ENCODE measurements at regions not wholly inside any gene's neighbourhood (a gene's known extent, or its start where the extent isn't known, plus 50 kb on each side); places are given as distances from the start of the nearest gene placed in this dataset.
"Not testable (repeated sequence)": the region's sequence is repeated elsewhere in the genome, so short reads cannot be mapped to it uniquely, and the experiment has no call there.

- TF ChIP-seq CTCF (IDR thresholded peaks at IDR 0.05): no peak
- Histone ChIP-seq H3K27ac (no peak overlapping the region), H3K36me3 (no peaks in the 10 kb centered on the region), H3K9me3 (no peaks in the 10 kb centered on the region), H3K27me3 (replicated peaks; ENCODE audit: insufficient read depth) (no peaks in the 10 kb centered on the region), H3K4me1 (ENCODE audit: control insufficient read depth in 1 of 2, low read depth in 2 of 2) (no peaks in the 10 kb centered on the region), H3K4me3 (no peak overlapping the region)
- DNase-seq (ENCODE audit: low spot score) (no peak), ATAC-seq (ENCODE audit: insufficient number of reproducible peaks, low FRiP score, low read depth) (no peak)
Measured at GRCh38 chr7:68888971-68889385, 709.3 kb upstream of the AUTS2 start.

- no peak for TF ChIP-seq CTCF (IDR thresholded peaks at IDR 0.05)
- Histone ChIP-seq H3K9me3 (no peaks in the 10 kb centered on the region), H3K36me3 (no peaks in the 10 kb centered on the region)
Measured at GRCh38 chr7:68892236-68892635, 706.0 kb upstream of the AUTS2 start.

GRCh38 chr7:68893411-68893810 lies 704.9 kb upstream of the AUTS2 start:
- no peak for DNase-seq (ENCODE audit: low spot score)
- ATAC-seq (ENCODE audit: insufficient number of reproducible peaks, low FRiP score, low read depth): no peak
- Histone ChIP-seq H3K36me3 (no peaks in the 10 kb centered on the region), H3K9me3 (no peaks in the 10 kb centered on the region), H3K4me1 (ENCODE audit: control insufficient read depth in 1 of 2, low read depth in 2 of 2) (no peaks in the 10 kb centered on the region), H3K27ac (no peak overlapping the region), H3K27me3 (replicated peaks; ENCODE audit: insufficient read depth) (no peaks in the 10 kb centered on the region), H3K4me3 (no peak overlapping the region)
- no peak for TF ChIP-seq CTCF (IDR thresholded peaks at IDR 0.05)

More at GRCh38 chr7:68892236-68892635, 706.0 kb upstream of the AUTS2 start:
- Histone ChIP-seq H3K4me3 (no peak overlapping the region), H3K4me1 (ENCODE audit: control insufficient read depth in 1 of 2, low read depth in 2 of 2) (no peaks in the 10 kb centered on the region), H3K27ac (no peak overlapping the region), H3K27me3 (replicated peaks; ENCODE audit: insufficient read depth) (no peaks in the 10 kb centered on the region)
- ATAC-seq (ENCODE audit: insufficient number of reproducible peaks, low FRiP score, low read depth): no peak
- DNase-seq (ENCODE audit: low spot score): no peak

- not testable (repeated sequence) for H3K9me3 ChIP-seq; H3K36me3 ChIP-seq; H3K27me3 ChIP-seq (replicated peaks; ENCODE audit: insufficient read depth); DNase-seq (ENCODE audit: low spot score); H3K4me1 ChIP-seq (ENCODE audit: control insufficient read depth in 1 of 2, low read depth in 2 of 2); H3K27ac ChIP-seq; ATAC-seq (ENCODE audit: insufficient number of reproducible peaks, low FRiP score, low read depth); H3K4me3 ChIP-seq
Measured at GRCh38 chr7:68899156-68899555, 699.1 kb upstream of the AUTS2 start.

GRCh38 chr7:68900096-68900495 lies 698.2 kb upstream of the AUTS2 start:
- TF ChIP-seq CTCF (IDR thresholded peaks at IDR 0.05): no peak
- Histone ChIP-seq H3K27me3 (replicated peaks; ENCODE audit: insufficient read depth) (no peaks in the 10 kb centered on the region), H3K27ac (no peak overlapping the region), H3K4me3 (no peak overlapping the region), H3K9me3 (no peaks in the 10 kb centered on the region), H3K4me1 (ENCODE audit: control insufficient read depth in 1 of 2, low read depth in 2 of 2) (no peaks in the 10 kb centered on the region), H3K36me3 (no peaks in the 10 kb centered on the region)
- ATAC-seq (ENCODE audit: insufficient number of reproducible peaks, low FRiP score, low read depth) (no peak), DNase-seq (ENCODE audit: low spot score) (no peak)

- no peak for TF ChIP-seq CTCF (IDR thresholded peaks at IDR 0.05)
- H3K4me3 ChIP-seq: no peak overlapping the region
- no peaks in the 10 kb centered on the region for H3K27me3 ChIP-seq (replicated peaks; ENCODE audit: insufficient read depth)
- no peaks in the 10 kb centered on the region for H3K9me3 ChIP-seq
- H3K27ac ChIP-seq: no peak overlapping the region
- no peaks in the 10 kb centered on the region for H3K4me1 ChIP-seq (ENCODE audit: control insufficient read depth in 1 of 2, low read depth in 2 of 2)
- no peak for DNase-seq (ENCODE audit: low spot score)
- no peaks in the 10 kb centered on the region for H3K36me3 ChIP-seq
- ATAC-seq (ENCODE audit: insufficient number of reproducible peaks, low FRiP score, low read depth): no peak
Measured at GRCh38 chr7:68904630-68905029, 693.6 kb upstream of the AUTS2 start.
